H1 (cell line): ENCODE measurements at regions not wholly inside any gene's neighbourhood (a gene's known extent, or its start where the extent isn't known, plus 50 kb on each side); places are given as distances from the start of the nearest gene placed in this dataset.

ENCODE experiments used
- CTCF ChIA-PET: fragments of 300-600 bp; sonication (Branson Sonifier 250); formaldehyde crosslinking; loops from one replicate; lab custom pipeline; 2021; ENCODE audit not compliant: partially characterized antibody; lab: Charles Lee
- POLR2A ChIA-PET: fragments of 300-600 bp; sonication (Branson Sonifier 250); formaldehyde crosslinking; loops from one replicate; lab custom pipeline; 2021; ENCODE audit warnings: inconsistent platforms; ENCODE audit not compliant: partially characterized antibody; lab: Charles Lee
- DNase-seq, 2 experiments: peaks; one replicate each; pipeline versions ENCODE4 v3.0.0 to v3.0.0-alpha.2; 2010 to 2022; ENCODE audit warnings: low spot score in 2 of 2, low read depth in 1 of 2, mixed read lengths in 1 of 2
- FAIRE-seq: peaks from 2 replicates; lab custom pipeline; 2011; peaks lifted over from hg19 to GRCh38; lab: Jason Lieb, UNC
- H2AFZ ChIP-seq: 2 replicates; pipeline ENCODE4 v1.8.1; 2012; ENCODE audit warnings: low read length, inconsistent platforms
- H2AK5ac ChIP-seq: 2 replicates; pipeline ENCODE4 v1.6.1; 2013; ENCODE audit warnings: low read depth, low read length
- H2BK120ac ChIP-seq: replicated peaks from 2 replicates; pipeline ENCODE3; 2013; ENCODE audit warnings: low read depth, low read length, inconsistent platforms
- H2BK12ac ChIP-seq: 2 replicates; pipeline ENCODE4 v1.6.1; 2013; ENCODE audit warnings: low read depth, low read length
- H2BK15ac ChIP-seq: 2 replicates; pipeline ENCODE4 v1.6.1; 2013; ENCODE audit warnings: low read length
- H2BK20ac ChIP-seq: 2 replicates; pipeline ENCODE4 v1.6.1; 2013; ENCODE audit warnings: low read length
- H2BK5ac ChIP-seq: 2 replicates; pipeline ENCODE4 v1.6.1; 2013; ENCODE audit warnings: low read depth, low read length
- H3K14ac ChIP-seq: 2 replicates; pipeline ENCODE4 v1.6.1; 2013; ENCODE audit warnings: inconsistent platforms; ENCODE audit not compliant: insufficient read length
- H3K18ac ChIP-seq: 2 replicates; pipeline ENCODE4 v1.6.1; 2013; ENCODE audit warnings: low read length; ENCODE audit errors: extremely low read depth
- H3K23ac ChIP-seq: 2 replicates; pipeline ENCODE4 v1.6.1; 2013; ENCODE audit warnings: inconsistent platforms; ENCODE audit not compliant: insufficient read length
- H3K23me2 ChIP-seq: 2 replicates; pipeline ENCODE4 v1.6.1; 2013; ENCODE audit warnings: low read depth, low read length
- H3K27ac ChIP-seq: 2 replicates; pipeline ENCODE4 v1.6.1; 2011; ENCODE audit warnings: low read depth, low read length, inconsistent platforms
- H3K27me3 ChIP-seq, 4 experiments: replicated peaks in 1 of 4; 1 replicate in 1 of 4; 2 replicates in 3 of 4; pipeline versions ENCODE4 v1.6.1 to v1.8.1; 2011 to 2013; ENCODE audit warnings: low read length in 3 of 4, mild to moderate bottlenecking in 3 of 4, inconsistent platforms in 2 of 4, mixed read lengths in 2 of 4, moderate library complexity in 1 of 4; ENCODE audit not compliant: control insufficient read depth in 3 of 4, insufficient read depth in 3 of 4; ENCODE audit errors: extremely low read depth in 1 of 4
- H3K36me3 ChIP-seq, 4 experiments: 2 replicates each; pipeline versions ENCODE4 v1.6.1 to v1.8.1; 2011 to 2013; ENCODE audit warnings: mild to moderate bottlenecking in 4 of 4, low read length in 3 of 4, moderate library complexity in 2 of 4, control low read depth in 1 of 4, inconsistent platforms in 1 of 4; ENCODE audit not compliant: insufficient read depth in 4 of 4, control insufficient read depth in 2 of 4
- H3K4ac ChIP-seq: replicated peaks from 2 replicates; pipeline ENCODE3; 2013; ENCODE audit warnings: low read length, low read depth, mixed read lengths, inconsistent platforms; ENCODE audit not compliant: insufficient read length
- H3K4me1 ChIP-seq, 4 experiments: replicated peaks in 1 of 4; 1 replicate in 1 of 4; 2 replicates in 3 of 4; pipeline versions ENCODE4 v1.6.1 to v1.8.1; 2011 to 2013; ENCODE audit warnings: low read length in 3 of 4, inconsistent platforms in 2 of 4, mixed read lengths in 1 of 4; ENCODE audit not compliant: insufficient read depth in 4 of 4, control insufficient read depth in 3 of 4
- H3K4me2 ChIP-seq, 2 experiments: 2 replicates each; pipeline versions ENCODE4 v1.6.1 to v1.8.1; 2011 to 2013; ENCODE audit warnings: low read depth in 2 of 2, low read length in 2 of 2, control low read depth in 1 of 2, inconsistent platforms in 1 of 2, mild to moderate bottlenecking in 1 of 2; ENCODE audit not compliant: insufficient read depth in 1 of 2
- H3K4me3 ChIP-seq, 4 experiments: fragments of 200-600, 300-600 bp in 1 of 4; sonication (generic), shearing (Covaris generic), sonication (Bioruptor Twin) in 1 of 4; 2 replicates each; pipeline versions ENCODE4 v1.5.1 to v1.8.1; 2011 to 2016; ENCODE audit warnings: low read length in 4 of 4, low read depth in 3 of 4, control low read depth in 2 of 4, inconsistent platforms in 2 of 4, mild to moderate bottlenecking in 2 of 4, mixed read lengths in 1 of 4, moderate library complexity in 1 of 4; ENCODE audit not compliant: insufficient read depth in 2 of 4; ENCODE audit errors: extremely low read depth in 1 of 4
- H3K56ac ChIP-seq: replicated peaks from 2 replicates; pipeline ENCODE3; 2013; ENCODE audit warnings: low read depth, mild to moderate bottlenecking, mixed read lengths, low read length, inconsistent platforms; ENCODE audit not compliant: insufficient read length
- H3K79me1 ChIP-seq: 2 replicates; pipeline ENCODE4 v1.6.1; 2013; ENCODE audit warnings: low read depth, low read length, control low read depth
- H3K79me2 ChIP-seq, 2 experiments: 2 replicates each; pipeline versions ENCODE4 v1.6.1 to v1.8.1; 2012 to 2013; ENCODE audit warnings: low read length in 2 of 2, mild to moderate bottlenecking in 2 of 2, inconsistent platforms in 1 of 2; ENCODE audit not compliant: insufficient read depth in 2 of 2, control insufficient read depth in 1 of 2
- H3K9ac ChIP-seq, 4 experiments: replicated peaks in 1 of 4; 1 replicate in 1 of 4; 2 replicates in 3 of 4; pipeline versions ENCODE4 v1.6.1 to v1.8.1; 2011 to 2013; ENCODE audit warnings: low read depth in 3 of 4, low read length in 3 of 4, control low read depth in 2 of 4, mild to moderate bottlenecking in 2 of 4, moderate library complexity in 2 of 4, inconsistent platforms in 1 of 4; ENCODE audit errors: extremely low read depth in 1 of 4
- H3K9me3 ChIP-seq, 2 experiments: 2 replicates each; pipeline versions ENCODE4 v1.6.1 to v1.8.1; 2012 to 2013; ENCODE audit warnings: mild to moderate bottlenecking in 2 of 2, moderate library complexity in 2 of 2, control low read depth in 1 of 2, inconsistent platforms in 1 of 2, low read depth in 1 of 2, low read length in 1 of 2, mixed read lengths in 1 of 2; ENCODE audit not compliant: insufficient read depth in 2 of 2
- H4K20me1 ChIP-seq, 2 experiments: replicated peaks in 1 of 2; 2 replicates each; pipeline versions ENCODE3 to v1.8.1; 2011 to 2013; ENCODE audit warnings: inconsistent platforms in 2 of 2, low read length in 2 of 2, mild to moderate bottlenecking in 1 of 2; ENCODE audit not compliant: insufficient read depth in 2 of 2, control insufficient read depth in 1 of 2
- H4K5ac ChIP-seq: 2 replicates; pipeline ENCODE4 v1.6.1; 2013; ENCODE audit warnings: low read length, low read depth, mixed read lengths, inconsistent platforms; ENCODE audit not compliant: insufficient read length
- H4K8ac ChIP-seq: 2 replicates; pipeline ENCODE4 v1.8.0; 2013; ENCODE audit warnings: mild to moderate bottlenecking, moderate library complexity, low read length, inconsistent platforms; ENCODE audit not compliant: insufficient read depth; ENCODE audit errors: extremely low read depth
- H4K91ac ChIP-seq: replicated peaks from 2 replicates; pipeline ENCODE3; 2013; ENCODE audit warnings: low read length, mixed read lengths, inconsistent platforms; ENCODE audit not compliant: insufficient read length
- CHD1 ChIP-seq: IDR thresholded peaks from 2 replicates; pipeline ENCODE4 v1.6.1; 2012; ENCODE audit warnings: low read depth, low read length, improper control_type of control experiment
- HDAC2 ChIP-seq, 2 experiments: fragments of 300-600 bp in 1 of 2; sonication (generic) in 1 of 2; IDR thresholded peaks; 2 replicates each; pipeline ENCODE4 v1.6.1; 2011 to 2012; ENCODE audit warnings: low read depth in 2 of 2, low read length in 2 of 2, mild to moderate bottlenecking in 2 of 2, moderate library complexity in 2 of 2, borderline replicate concordance in 1 of 2, inconsistent platforms in 1 of 2
- HDAC6 ChIP-seq: IDR thresholded peaks from one replicate; pipeline ENCODE4 v1.7.1; 2012; ENCODE audit warnings: low read depth, mild to moderate bottlenecking, inconsistent platforms, low read length, moderate library complexity
- YY1 ChIP-seq: IDR thresholded peaks from 2 replicates; pipeline ENCODE4 v1.6.1; 2011; ENCODE audit warnings: low read depth, mild to moderate bottlenecking, low read length
- TF ChIP-seq, protein P1 (sequence below): IDR thresholded peaks from 2 replicates; pipeline ENCODE4 v1.6.1; 2011; ENCODE audit warnings: low read length, improper control_type of control experiment

DNA sequence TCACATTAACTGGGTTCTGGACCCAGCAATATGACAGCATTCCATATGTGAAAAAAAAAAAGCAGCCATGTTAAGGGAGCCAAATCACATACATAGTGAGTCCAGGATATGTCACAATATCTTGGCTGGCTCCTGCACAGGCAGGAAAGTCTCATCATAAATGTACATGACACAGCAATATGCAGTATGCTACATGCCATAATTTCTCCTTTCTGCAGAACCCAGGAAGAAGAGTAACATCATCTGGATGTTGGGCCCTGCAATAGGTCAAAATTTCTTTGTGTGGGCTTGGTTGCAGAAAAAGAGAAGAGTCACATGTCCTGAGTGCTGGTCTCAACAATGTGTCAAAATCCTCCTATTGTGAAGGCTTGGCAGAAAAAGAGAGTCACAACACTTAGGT is 902.8 kb upstream of the AMELY start:
- Histone ChIP-seq H3K79me1 (no peaks in the 10 kb centered on the region), H3K79me2 (no peaks in the 10 kb centered on the region), H3K9me3 (no peaks in the 10 kb centered on the region), H3K23me2 (no peaks in the 10 kb centered on the region), H3K23ac (no peak overlapping the region), H4K20me1 (no peaks in the 10 kb centered on the region), H2BK5ac (no peak overlapping the region), H3K9ac (no peak overlapping the region), H3K56ac (no peak overlapping the region), H3K27ac (no peak overlapping the region), H2BK15ac (no peak overlapping the region), H3K14ac (no peak overlapping the region), H3K4me2 (no peak overlapping the region), H2BK120ac (no peak overlapping the region), H2AK5ac (no peak overlapping the region), H4K91ac (no peak overlapping the region), H3K36me3 (no peaks in the 10 kb centered on the region), H3K27me3 (no peaks in the 10 kb centered on the region), H3K4me3 (no peak overlapping the region), H2BK20ac (no peak overlapping the region), H2AFZ (no peak overlapping the region), H3K4ac (no peak overlapping the region), H4K5ac (no peak overlapping the region), H3K4me1 (no peaks in the 10 kb centered on the region), H3K18ac (no peak overlapping the region), H2BK12ac (no peak overlapping the region), H4K8ac (no peak overlapping the region)
- DNase-seq (no peak), FAIRE-seq (no peak)
- POLR2A ChIA-PET, result no interaction called here
- CTCF ChIA-PET, result no interaction called here
- TF ChIP-seq, protein P1, sequence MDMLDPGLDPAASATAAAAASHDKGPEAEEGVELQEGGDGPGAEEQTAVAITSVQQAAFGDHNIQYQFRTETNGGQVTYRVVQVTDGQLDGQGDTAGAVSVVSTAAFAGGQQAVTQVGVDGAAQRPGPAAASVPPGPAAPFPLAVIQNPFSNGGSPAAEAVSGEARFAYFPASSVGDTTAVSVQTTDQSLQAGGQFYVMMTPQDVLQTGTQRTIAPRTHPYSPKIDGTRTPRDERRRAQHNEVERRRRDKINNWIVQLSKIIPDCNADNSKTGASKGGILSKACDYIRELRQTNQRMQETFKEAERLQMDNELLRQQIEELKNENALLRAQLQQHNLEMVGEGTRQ, result no peak
- no peak for TF ChIP-seq HDAC6
- TF ChIP-seq YY1, result no peak
- TF ChIP-seq CHD1, result no peak
- TF ChIP-seq HDAC2 (IDR thresholded peaks at IDR 0.05; ENCODE audit: borderline replicate concordance in 1 of 2, low read depth in 2 of 2, low read length in 2 of 2), result no peak
